ENCODE measurements at regions not wholly inside any gene's neighbourhood (a gene's known extent, or its start where the extent isn't known, plus 50 kb on each side); places are given as distances from the start of the nearest gene placed in this dataset.

- intact Hi-C loops (cut with DNase I; ENCODE audit: low total_unique reads) = no loop called here
- in situ Hi-C loops (cut with MboI; ENCODE audit: low sequenced_read_pairs in 4 of 4) = loop anchor here in 1 of 4 donors (25.0 kb wide), 1 partner anchor 790 kb away; no protein-coding TSS in a partner anchor
- no peak for TF ChIP-seq CTCF (IDR thresholded peaks at IDR 0.05 in 4 of 5, conservative IDR thresholded peaks at IDR 0.05 in 1 of 5)
- TF ChIP-seq POLR2A (IDR thresholded peaks at IDR 0.05) = no peak
- H3K27me3 ChIP-seq = no peaks in the 10 kb centered on the region
- no peak overlapping the region for H3K4me3 ChIP-seq
- DNase-seq (no peak), ATAC-seq (no peak)
- H3K9me3 ChIP-seq = no peaks in the 10 kb centered on the region
- H3K27ac ChIP-seq = no peak overlapping the region
- no peaks in the 10 kb centered on the region for H3K36me3 ChIP-seq
- no peaks in the 10 kb centered on the region for H3K4me1 ChIP-seq
Measured at GRCh38 chr1:87927391-87928280, 599.0 kb downstream of the LMO4 start.

GRCh38 chr1:87928623-87929022, 599.9 kb downstream of the LMO4 start:
- Histone ChIP-seq H3K27me3 (no peaks in the 10 kb centered on the region), H3K4me3 (no peak overlapping the region), H3K4me1 (no peaks in the 10 kb centered on the region), H3K9me3 (no peaks in the 10 kb centered on the region), H3K36me3 (no peaks in the 10 kb centered on the region), H3K27ac (no peak overlapping the region)
- no peak for DNase-seq
- TF ChIP-seq CTCF (IDR thresholded peaks at IDR 0.05 in 4 of 5, conservative IDR thresholded peaks at IDR 0.05 in 1 of 5) (no peak), POLR2A (IDR thresholded peaks at IDR 0.05) (no peak)
- intact Hi-C loops (cut with DNase I; ENCODE audit: low total_unique reads) = no loop called here
- no peak for ATAC-seq
- in situ Hi-C loops (cut with MboI; ENCODE audit: low sequenced_read_pairs in 4 of 4) = loop anchor here in 1 of 4 donors (25.0 kb wide), 1 partner anchor 791 kb away; no protein-coding TSS in a partner anchor

- no peak for TF ChIP-seq CTCF (IDR thresholded peaks at IDR 0.05 in 4 of 5, conservative IDR thresholded peaks at IDR 0.05 in 1 of 5)
- no peak for TF ChIP-seq POLR2A (IDR thresholded peaks at IDR 0.05)
- intact Hi-C loops (cut with DNase I; ENCODE audit: low total_unique reads) = no loop called here
- H3K36me3 ChIP-seq = no peaks in the 10 kb centered on the region
- no peaks in the 10 kb centered on the region for H3K4me1 ChIP-seq
- no peaks in the 10 kb centered on the region for H3K27me3 ChIP-seq
- H3K9me3 ChIP-seq = no peaks in the 10 kb centered on the region
- ATAC-seq (no peak), DNase-seq (no peak)
- in situ Hi-C loops (cut with MboI; ENCODE audit: low sequenced_read_pairs in 4 of 4) = loop anchor here in 1 of 4 donors (25.0 kb wide), 1 partner anchor 793 kb away; no protein-coding TSS in a partner anchor
- no peak overlapping the region for H3K4me3 ChIP-seq
- no peak overlapping the region for H3K27ac ChIP-seq
Measured at GRCh38 chr1:87929906-87930305, 601.2 kb downstream of the LMO4 start.

GRCh38 chr1:87930796-87931195, 602.1 kb downstream of the LMO4 start:
- no peaks in the 10 kb centered on the region for H3K36me3 ChIP-seq
- no peaks in the 10 kb centered on the region for H3K4me1 ChIP-seq
- H3K27ac ChIP-seq = no peak overlapping the region
- no peak for ATAC-seq
- H3K4me3 ChIP-seq = no peak overlapping the region
- intact Hi-C loops (cut with DNase I; ENCODE audit: low total_unique reads) = no loop called here
- TF ChIP-seq CTCF (IDR thresholded peaks at IDR 0.05 in 4 of 5, conservative IDR thresholded peaks at IDR 0.05 in 1 of 5) = no peak
- no peak for TF ChIP-seq POLR2A (IDR thresholded peaks at IDR 0.05)
- H3K27me3 ChIP-seq = no peaks in the 10 kb centered on the region
- DNase-seq = no peak
- no peaks in the 10 kb centered on the region for H3K9me3 ChIP-seq
- in situ Hi-C loops (cut with MboI; ENCODE audit: low sequenced_read_pairs in 4 of 4) = loop anchor here in 1 of 4 donors (25.0 kb wide), 1 partner anchor 793 kb away; no protein-coding TSS in a partner anchor

All from gastrocnemius medialis (tissue), 4 donors.